GM12892 (cell line): ENCODE measurements at regions not wholly inside any gene's neighbourhood (a gene's known extent, or its start where the extent isn't known, plus 50 kb on each side); places are given as distances from the start of the nearest gene placed in this dataset.

Experiments
- POLR2A ChIP-seq: IDR thresholded peaks from 2 replicates; pipeline ENCODE4 v1.6.1; 2011; ENCODE audit warnings: low read depth, low read length, control low read depth
- POLR2AphosphoS5 ChIP-seq: IDR thresholded peaks from 2 replicates; pipeline ENCODE4 v1.6.1; 2011; ENCODE audit warnings: low read depth, low read length, control low read depth
- TAF1 ChIP-seq: IDR thresholded peaks from 2 replicates; pipeline ENCODE4 v1.6.1; 2011; ENCODE audit warnings: low read depth, mild to moderate bottlenecking, control low read depth, low read length, borderline replicate concordance

DNA sequence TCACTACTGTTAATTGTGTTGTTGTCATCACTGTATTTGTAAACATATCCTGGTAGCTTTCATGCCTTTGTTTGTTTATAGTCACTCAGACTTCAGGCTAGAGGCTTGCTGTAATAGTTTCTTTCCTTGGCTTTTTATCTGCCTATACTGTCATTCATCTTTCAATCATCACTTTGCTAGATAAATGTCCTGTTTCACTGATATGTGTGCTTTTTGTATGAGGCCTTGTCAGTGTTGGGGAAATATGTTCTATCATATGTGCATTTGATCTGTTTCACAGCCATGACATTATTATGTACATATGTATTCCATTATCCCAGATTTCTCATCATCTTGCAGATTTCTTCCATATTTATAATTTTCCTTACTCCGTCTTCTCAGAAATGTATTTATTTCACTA, 558.9 kb upstream of the LRFN5 start:
- TF ChIP-seq POLR2AphosphoS5 (no peak), POLR2A (no peak), TAF1 (no peak)
